WTC11 (cell line): ENCODE measurements at regions not wholly inside any gene's neighbourhood (a gene's known extent, or its start where the extent isn't known, plus 50 kb on each side); places are given as distances from the start of the nearest gene placed in this dataset.

Experiments used
- ATAC-seq: fragments of 200-7000 bp; cut with Tn5 transposase; 2 replicates; pipeline ENCODE4 v1.10.0; 2021; ENCODE audit warnings: mild to moderate bottlenecking, moderate library complexity
- CTCF ChIA-PET: fragments of 300-600 bp; sonication (Branson Sonifier 250); formaldehyde crosslinking; loops from one replicate; lab custom pipeline; 2021; ENCODE audit warnings: antibody characterized with exemption; lab: Charles Lee
- POLR2A ChIA-PET: fragments of 350-600 bp; sonication (Branson Sonifier 250); formaldehyde crosslinking; loops from one replicate; lab custom pipeline; 2021; ENCODE audit warnings: antibody characterized with exemption; lab: Charles Lee
- DNase-seq: peaks from one replicate; pipeline ENCODE4 v3.0.0; 2021; ENCODE audit warnings: low spot score
- H3K27ac Mint-ChIP-seq: 2 replicates; pipeline ENCODE4 v1.8.0; 2021; ENCODE audit warnings: mixed read lengths
- H3K27me3 Mint-ChIP-seq: 2 replicates; pipeline ENCODE4 v1.8.0; 2021; ENCODE audit warnings: low read depth, mild to moderate bottlenecking, moderate library complexity, mixed read lengths
- H3K36me3 Mint-ChIP-seq: 2 replicates; pipeline ENCODE4 v1.8.0; 2021; ENCODE audit warnings: mixed read lengths
- H3K4me1 Mint-ChIP-seq: 2 replicates; pipeline ENCODE4 v1.8.0; 2022; ENCODE audit warnings: mixed read lengths
- H3K4me3 Mint-ChIP-seq: 2 replicates; pipeline ENCODE4 v1.8.0; 2021; ENCODE audit warnings: mild to moderate bottlenecking, moderate library complexity, mixed read lengths
- H3K9me3 Mint-ChIP-seq: 2 replicates; pipeline ENCODE4 v1.8.0; 2021; ENCODE audit warnings: mixed read lengths
- CREB1 ChIP-seq: sonication (generic); formaldehyde crosslinking; IDR thresholded peaks from 2 replicates; pipeline ENCODE4 v1.8.0; 2023; ENCODE audit warnings: mild to moderate bottlenecking, missing genetic modification reagents
- CREM ChIP-seq: sonication (generic); formaldehyde crosslinking; IDR thresholded peaks from 2 replicates; pipeline ENCODE4 v1.8.1; 2022; ENCODE audit warnings: mild to moderate bottlenecking, missing genetic modification reagents, moderate library complexity
- HMGA2 ChIP-seq: fragments of 250-450 bp; sonication (Bioruptor Pico); IDR thresholded peaks from 2 replicates; pipeline ENCODE4 v1.4.0; 2021; ENCODE audit warnings: mild to moderate bottlenecking, moderate library complexity
- JUN ChIP-seq: sonication (generic); formaldehyde crosslinking; IDR thresholded peaks from 2 replicates; pipeline ENCODE4 v1.8.0; 2023; ENCODE audit warnings: mild to moderate bottlenecking, missing genetic modification reagents
- MXD4 ChIP-seq: fragments of 250-450 bp; sonication (Bioruptor Pico); IDR thresholded peaks from 2 replicates; pipeline ENCODE4 v1.8.0; 2021; ENCODE audit warnings: mild to moderate bottlenecking, moderate library complexity, borderline replicate concordance
- NFATC4 ChIP-seq: fragments of 250-450 bp; sonication (Bioruptor Pico); IDR thresholded peaks from 2 replicates; pipeline ENCODE4 v1.9.0; 2021; ENCODE audit warnings: mild to moderate bottlenecking
- SP1 ChIP-seq: sonication (generic); formaldehyde crosslinking; conservative IDR thresholded peaks from 2 replicates; pipeline ENCODE4 v1.8.1; 2022; ENCODE audit warnings: missing genetic modification reagents
- TEAD1 ChIP-seq: sonication (generic); formaldehyde crosslinking; IDR thresholded peaks from 2 replicates; pipeline ENCODE4 v1.8.0; 2022; ENCODE audit warnings: mild to moderate bottlenecking, missing genetic modification reagents
- TEAD4 ChIP-seq: sonication (generic); formaldehyde crosslinking; IDR thresholded peaks from 2 replicates; pipeline ENCODE4 v1.8.0; 2022; ENCODE audit warnings: mild to moderate bottlenecking, missing genetic modification reagents
- ZNF263 ChIP-seq: sonication (generic); formaldehyde crosslinking; IDR thresholded peaks from 2 replicates; pipeline ENCODE4 v1.8.1; 2022; ENCODE audit warnings: low read depth, mild to moderate bottlenecking, moderate library complexity, missing genetic modification reagents
- ZNF396 ChIP-seq: fragments of 250-450 bp; sonication (Bioruptor Pico); IDR thresholded peaks from 2 replicates; pipeline ENCODE4 v1.8.0; 2021; ENCODE audit warnings: mild to moderate bottlenecking, moderate library complexity, borderline replicate concordance
- ZNF416 ChIP-seq: fragments of 250-450 bp; sonication (Bioruptor Pico); IDR thresholded peaks from 2 replicates; pipeline ENCODE4 v1.9.0; 2021; ENCODE audit warnings: mild to moderate bottlenecking, inconsistent platforms
- ZNF671 ChIP-seq: fragments of 250-450 bp; sonication (Bioruptor Pico); IDR thresholded peaks from 2 replicates; pipeline ENCODE4 v1.8.0; 2021; ENCODE audit warnings: mild to moderate bottlenecking
- TF ChIP-seq, protein P1 (sequence below): sonication (generic); formaldehyde crosslinking; IDR thresholded peaks from 2 replicates; pipeline ENCODE4 v1.8.1; 2023; ENCODE audit warnings: mild to moderate bottlenecking, missing genetic modification reagents
- TF ChIP-seq, protein P2 (sequence below): sonication (generic); formaldehyde crosslinking; IDR thresholded peaks from 2 replicates; pipeline ENCODE4 v1.8.1; 2022; ENCODE audit warnings: mild to moderate bottlenecking, moderate library complexity, missing genetic modification reagents
- TF ChIP-seq, protein P3 (sequence below): fragments of 250-450 bp; sonication (Bioruptor Pico); IDR thresholded peaks from 2 replicates; pipeline ENCODE4 v2.1.2; 2022; ENCODE audit warnings: mild to moderate bottlenecking, moderate library complexity
- TF ChIP-seq, protein P4 (sequence below): fragments of 250-450 bp; sonication (Bioruptor Pico); IDR thresholded peaks from 2 replicates; pipeline ENCODE4 v1.9.0; 2021; ENCODE audit warnings: mild to moderate bottlenecking
- TF ChIP-seq, protein P5 (sequence below): sonication (generic); formaldehyde crosslinking; IDR thresholded peaks from 2 replicates; pipeline ENCODE4 v1.8.0; 2022; ENCODE audit warnings: mild to moderate bottlenecking, missing genetic modification reagents

DNA sequence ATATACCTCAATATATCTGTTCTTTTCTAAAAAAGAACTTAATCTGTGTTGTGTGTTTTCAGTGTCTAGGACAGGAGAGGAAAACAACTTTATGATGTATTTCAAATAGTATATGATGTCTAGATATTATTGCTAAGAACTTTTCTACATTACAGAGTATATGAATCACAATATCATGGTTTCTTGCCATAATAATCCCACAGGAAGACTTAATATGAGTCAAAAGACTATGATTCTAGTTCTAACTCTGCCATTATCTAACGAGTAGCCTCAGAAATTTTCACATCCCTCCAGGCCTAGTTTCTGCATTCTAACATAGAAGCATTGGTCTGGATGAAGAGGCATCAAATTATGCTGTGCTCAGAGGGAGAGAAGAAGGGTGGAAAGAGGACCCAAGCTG is 107.7 kb upstream of the SPRED1 start:
- H3K36me3 Mint-ChIP-seq = peaks cover 10% of the 10 kb centered on the region
- ChIA-PET CTCF (no interaction called here), POLR2A (no interaction called here)
- H3K4me1 Mint-ChIP-seq = peaks cover 8% of the 10 kb centered on the region
- DNase-seq (no peak), ATAC-seq (no peak)
- peaks cover 25% of the 10 kb centered on the region for H3K9me3 Mint-ChIP-seq
- TF ChIP-seq, protein P1, sequence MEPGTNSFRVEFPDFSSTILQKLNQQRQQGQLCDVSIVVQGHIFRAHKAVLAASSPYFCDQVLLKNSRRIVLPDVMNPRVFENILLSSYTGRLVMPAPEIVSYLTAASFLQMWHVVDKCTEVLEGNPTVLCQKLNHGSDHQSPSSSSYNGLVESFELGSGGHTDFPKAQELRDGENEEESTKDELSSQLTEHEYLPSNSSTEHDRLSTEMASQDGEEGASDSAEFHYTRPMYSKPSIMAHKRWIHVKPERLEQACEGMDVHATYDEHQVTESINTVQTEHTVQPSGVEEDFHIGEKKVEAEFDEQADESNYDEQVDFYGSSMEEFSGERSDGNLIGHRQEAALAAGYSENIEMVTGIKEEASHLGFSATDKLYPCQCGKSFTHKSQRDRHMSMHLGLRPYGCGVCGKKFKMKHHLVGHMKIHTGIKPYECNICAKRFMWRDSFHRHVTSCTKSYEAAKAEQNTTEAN (CRISPR knock-in tag) = no peak
- TF ChIP-seq CREB1 (CRISPR knock-in tag) (no peak), TEAD4 (CRISPR knock-in tag) (no peak), TEAD1 (CRISPR knock-in tag) (no peak)
- H3K27me3 Mint-ChIP-seq = no peaks in the 10 kb centered on the region
- no peak overlapping the region for H3K27ac Mint-ChIP-seq
- H3K4me3 Mint-ChIP-seq = no peak overlapping the region

DNA sequence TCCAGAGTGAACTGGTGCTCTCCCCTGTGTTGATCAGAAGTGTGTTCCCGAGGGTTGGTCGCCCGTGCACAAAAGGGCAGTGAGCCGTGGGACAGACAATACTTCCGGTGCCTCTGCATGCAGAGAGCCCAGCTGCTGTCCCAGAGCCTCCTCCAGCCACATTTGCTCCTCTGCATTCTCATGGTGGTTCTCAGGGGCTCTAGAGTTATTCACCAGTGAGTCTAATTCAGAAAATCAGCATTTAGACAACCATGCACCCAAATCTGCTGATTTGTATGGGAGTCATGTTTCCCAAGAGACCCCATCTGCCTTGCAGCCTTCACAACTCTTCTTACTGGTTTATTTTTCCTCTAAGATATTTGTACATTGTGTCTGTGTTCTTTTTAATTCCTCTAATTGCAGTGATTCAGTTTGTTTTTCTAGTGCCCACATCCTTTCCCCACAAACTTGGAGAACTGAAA is 107.0 kb upstream of the SPRED1 start:
- Mint-ChIP-seq H3K27ac (no peak overlapping the region), H3K27me3 (no peaks in the 10 kb centered on the region), H3K36me3 (peaks cover 15% of the 10 kb centered on the region)
- ChIA-PET POLR2A (no interaction called here), CTCF (no interaction called here)
- TF ChIP-seq SP1 (no peak), HMGA2 (CRISPR knock-in tag) (no peak), ZNF263 (CRISPR knock-in tag) (no peak), NFATC4 (CRISPR knock-in tag) (no peak), ZNF396 (CRISPR knock-in tag) (no peak)
- TF ChIP-seq, protein P2, sequence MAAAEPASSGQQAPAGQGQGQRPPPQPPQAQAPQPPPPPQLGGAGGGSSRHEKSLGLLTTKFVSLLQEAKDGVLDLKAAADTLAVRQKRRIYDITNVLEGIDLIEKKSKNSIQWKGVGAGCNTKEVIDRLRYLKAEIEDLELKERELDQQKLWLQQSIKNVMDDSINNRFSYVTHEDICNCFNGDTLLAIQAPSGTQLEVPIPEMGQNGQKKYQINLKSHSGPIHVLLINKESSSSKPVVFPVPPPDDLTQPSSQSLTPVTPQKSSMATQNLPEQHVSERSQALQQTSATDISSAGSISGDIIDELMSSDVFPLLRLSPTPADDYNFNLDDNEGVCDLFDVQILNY (CRISPR knock-in tag) = no peak
- TF ChIP-seq, protein P3, sequence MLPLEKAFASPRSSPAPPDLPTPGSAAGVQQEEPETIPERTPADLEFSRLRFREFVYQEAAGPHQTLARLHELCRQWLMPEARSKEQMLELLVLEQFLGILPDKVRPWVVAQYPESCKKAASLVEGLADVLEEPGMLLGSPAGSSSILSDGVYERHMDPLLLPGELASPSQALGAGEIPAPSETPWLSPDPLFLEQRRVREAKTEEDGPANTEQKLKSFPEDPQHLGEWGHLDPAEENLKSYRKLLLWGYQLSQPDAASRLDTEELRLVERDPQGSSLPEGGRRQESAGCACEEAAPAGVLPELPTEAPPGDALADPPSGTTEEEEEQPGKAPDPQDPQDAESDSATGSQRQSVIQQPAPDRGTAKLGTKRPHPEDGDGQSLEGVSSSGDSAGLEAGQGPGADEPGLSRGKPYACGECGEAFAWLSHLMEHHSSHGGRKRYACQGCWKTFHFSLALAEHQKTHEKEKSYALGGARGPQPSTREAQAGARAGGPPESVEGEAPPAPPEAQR = no peak
- TF ChIP-seq, all 79 proteins: peak for 0
- no peak overlapping the region for H3K4me3 Mint-ChIP-seq
- DNase-seq = no peak
- H3K4me1 Mint-ChIP-seq = peaks cover 8% of the 10 kb centered on the region
- peaks cover 33% of the 10 kb centered on the region for H3K9me3 Mint-ChIP-seq
- ATAC-seq = no peak

DNA sequence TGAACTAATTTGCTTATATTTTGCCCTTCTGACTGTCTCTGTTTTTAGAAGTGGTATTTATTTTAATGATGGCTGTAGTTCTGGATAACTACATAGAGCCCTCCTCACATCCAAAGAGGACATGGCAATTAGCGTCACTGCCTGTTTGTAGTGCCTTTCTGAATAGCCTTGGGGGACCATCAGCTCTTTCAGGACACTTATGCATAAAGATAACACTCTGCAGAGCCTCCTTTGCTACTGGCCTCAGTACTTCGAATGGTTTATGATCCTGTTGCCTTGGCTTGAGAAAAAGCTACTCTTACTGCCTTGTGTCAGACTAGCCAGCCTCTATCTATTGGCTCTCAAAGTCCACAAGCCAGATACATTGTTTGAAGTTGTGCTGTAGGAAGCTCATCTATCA is 105.4 kb upstream of the SPRED1 start:
- Mint-ChIP-seq H3K27me3 (no peaks in the 10 kb centered on the region), H3K27ac (no peak overlapping the region), H3K9me3 (peaks cover 41% of the 10 kb centered on the region), H3K4me1 (peaks cover 8% of the 10 kb centered on the region), H3K36me3 (peaks cover 20% of the 10 kb centered on the region), H3K4me3 (no peak overlapping the region)
- TF ChIP-seq, protein P1 (CRISPR knock-in tag) = no peak
- no peak for TF ChIP-seq ZNF416 (CRISPR knock-in tag)
- TF ChIP-seq ZNF671 = no peak
- TF ChIP-seq, protein P4, sequence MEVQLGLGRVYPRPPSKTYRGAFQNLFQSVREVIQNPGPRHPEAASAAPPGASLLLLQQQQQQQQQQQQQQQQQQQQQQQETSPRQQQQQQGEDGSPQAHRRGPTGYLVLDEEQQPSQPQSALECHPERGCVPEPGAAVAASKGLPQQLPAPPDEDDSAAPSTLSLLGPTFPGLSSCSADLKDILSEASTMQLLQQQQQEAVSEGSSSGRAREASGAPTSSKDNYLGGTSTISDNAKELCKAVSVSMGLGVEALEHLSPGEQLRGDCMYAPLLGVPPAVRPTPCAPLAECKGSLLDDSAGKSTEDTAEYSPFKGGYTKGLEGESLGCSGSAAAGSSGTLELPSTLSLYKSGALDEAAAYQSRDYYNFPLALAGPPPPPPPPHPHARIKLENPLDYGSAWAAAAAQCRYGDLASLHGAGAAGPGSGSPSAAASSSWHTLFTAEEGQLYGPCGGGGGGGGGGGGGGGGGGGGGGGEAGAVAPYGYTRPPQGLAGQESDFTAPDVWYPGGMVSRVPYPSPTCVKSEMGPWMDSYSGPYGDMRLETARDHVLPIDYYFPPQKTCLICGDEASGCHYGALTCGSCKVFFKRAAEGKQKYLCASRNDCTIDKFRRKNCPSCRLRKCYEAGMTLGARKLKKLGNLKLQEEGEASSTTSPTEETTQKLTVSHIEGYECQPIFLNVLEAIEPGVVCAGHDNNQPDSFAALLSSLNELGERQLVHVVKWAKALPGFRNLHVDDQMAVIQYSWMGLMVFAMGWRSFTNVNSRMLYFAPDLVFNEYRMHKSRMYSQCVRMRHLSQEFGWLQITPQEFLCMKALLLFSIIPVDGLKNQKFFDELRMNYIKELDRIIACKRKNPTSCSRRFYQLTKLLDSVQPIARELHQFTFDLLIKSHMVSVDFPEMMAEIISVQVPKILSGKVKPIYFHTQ (CRISPR knock-in tag) = no peak
- no peak for TF ChIP-seq CREM (CRISPR knock-in tag)
- TF ChIP-seq, protein P5, sequence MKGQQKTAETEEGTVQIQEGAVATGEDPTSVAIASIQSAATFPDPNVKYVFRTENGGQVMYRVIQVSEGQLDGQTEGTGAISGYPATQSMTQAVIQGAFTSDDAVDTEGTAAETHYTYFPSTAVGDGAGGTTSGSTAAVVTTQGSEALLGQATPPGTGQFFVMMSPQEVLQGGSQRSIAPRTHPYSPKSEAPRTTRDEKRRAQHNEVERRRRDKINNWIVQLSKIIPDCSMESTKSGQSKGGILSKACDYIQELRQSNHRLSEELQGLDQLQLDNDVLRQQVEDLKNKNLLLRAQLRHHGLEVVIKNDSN (CRISPR knock-in tag) = no peak
- TF ChIP-seq MXD4 (CRISPR knock-in tag) = no peak
- no peak for TF ChIP-seq JUN (CRISPR knock-in tag)
- ChIA-PET CTCF (no interaction called here), POLR2A (interaction anchor here (0.6 kb wide), 1 partner anchor 256 kb away, joined by 3 read pairs; no protein-coding TSS in a partner anchor)
- no peak for ATAC-seq
- no peak for DNase-seq
